ENCODE measurements at regions not wholly inside any gene's neighbourhood (a gene's known extent, or its start where the extent isn't known, plus 50 kb on each side); places are given as distances from the start of the nearest gene placed in this dataset.

- no peak for TF ChIP-seq CTCF (IDR thresholded peaks at IDR 0.05; ENCODE audit: insufficient read depth, low read length)
- DNase-seq (ENCODE audit: low read depth), result no peak
- H3K4me3 ChIP-seq (ENCODE audit: low read depth, low read length), result no peak overlapping the region
These were observed 195.4 kb downstream of the SUDS3 start for GRCh38 chr12:118571730-118572129.

- TF ChIP-seq CTCF (IDR thresholded peaks at IDR 0.05; ENCODE audit: insufficient read depth, low read length), result no peak
- no peak overlapping the region for H3K4me3 ChIP-seq (ENCODE audit: low read depth, low read length)
- DNase-seq (ENCODE audit: low read depth), result no peak
These were observed 197.9 kb downstream of the SUDS3 start for GRCh38 chr12:118574288-118574687.

GRCh38 chr12:118575730-118576129 is 199.4 kb downstream of the SUDS3 start:
- H3K4me3 ChIP-seq (ENCODE audit: low read depth, low read length), result no peak overlapping the region
- DNase-seq (ENCODE audit: low read depth), result no peak
- TF ChIP-seq CTCF (IDR thresholded peaks at IDR 0.05; ENCODE audit: insufficient read depth, low read length), result no peak

GRCh38 chr12:118581371-118581770 is 205.0 kb downstream of the SUDS3 start:
- DNase-seq (ENCODE audit: low read depth), result no peak
- no peak for TF ChIP-seq CTCF (IDR thresholded peaks at IDR 0.05; ENCODE audit: insufficient read depth, low read length)
- no peak overlapping the region for H3K4me3 ChIP-seq (ENCODE audit: low read depth, low read length)

- H3K4me3 ChIP-seq (ENCODE audit: low read depth, low read length), result no peak overlapping the region
- no peak for TF ChIP-seq CTCF (IDR thresholded peaks at IDR 0.05; ENCODE audit: insufficient read depth, low read length)
- no peak for DNase-seq (ENCODE audit: low read depth)
These were observed 206.5 kb downstream of the SUDS3 start for GRCh38 chr12:118582863-118583262.

- TF ChIP-seq CTCF (IDR thresholded peaks at IDR 0.05; ENCODE audit: insufficient read depth, low read length), result no peak
- DNase-seq (ENCODE audit: low read depth), result no peak
These were observed 210.1 kb downstream of the SUDS3 start for GRCh38 chr12:118586433-118586832.

GRCh38 chr12:118589162-118589561 is 212.8 kb downstream of the SUDS3 start:
- no peak for TF ChIP-seq CTCF (IDR thresholded peaks at IDR 0.05; ENCODE audit: insufficient read depth, low read length)
- H3K4me3 ChIP-seq (ENCODE audit: low read depth, low read length), result no peak overlapping the region
- no peak for DNase-seq (ENCODE audit: low read depth)

More at GRCh38 chr12:118586433-118586832, 210.1 kb downstream of the SUDS3 start:
- no peak overlapping the region for H3K4me3 ChIP-seq (ENCODE audit: low read depth, low read length)

Measured in fibroblast of the aortic adventitia (primary cell).